GM19463 (cell line): ENCODE measurements at regions not wholly inside any gene's neighbourhood (a gene's known extent, or its start where the extent isn't known, plus 50 kb on each side); places are given as distances from the start of the nearest gene placed in this dataset.

Experiments
- ATAC-seq: cut with Tn5 transposase; IDR thresholded peaks from one replicate; pipeline ENCODE4 v1.9.1; 2021; ENCODE audit warnings: mild to moderate bottlenecking, moderate library complexity; ENCODE audit not compliant: unreplicated experiment

- ATAC-seq, result no peak
Measured at GRCh38 chr1:67580691-67581403, 104.2 kb upstream of the GADD45A start.

GRCh38 chr1:67582625-67583461, 102.2 kb upstream of the GADD45A start:
- ATAC-seq, result no peak

GRCh38 chr1:67583462-67583950, 101.5 kb upstream of the GADD45A start:
- ATAC-seq, result no peak

- no peak for ATAC-seq
Measured at GRCh38 chr1:67584938-67585337, 100.1 kb upstream of the GADD45A start.

GRCh38 chr1:67586596-67586995, 98.4 kb upstream of the GADD45A start:
- no peak for ATAC-seq

GRCh38 chr1:67588178-67588855, 96.7 kb upstream of the GADD45A start:
- ATAC-seq, result no peak

- no peak for ATAC-seq
Measured at GRCh38 chr1:67589519-67590233, 95.3 kb upstream of the GADD45A start.

- ATAC-seq, result no peak
Measured at GRCh38 chr1:67590329-67590728, 94.7 kb upstream of the GADD45A start.

GRCh38 chr1:67594764-67595163, 90.2 kb upstream of the GADD45A start:
- no peak for ATAC-seq

GRCh38 chr1:67596674-67597073, 88.3 kb upstream of the GADD45A start:
- no peak for ATAC-seq

GRCh38 chr1:67597336-67597735, 87.7 kb upstream of the GADD45A start:
- ATAC-seq, result no peak

- no peak for ATAC-seq
Measured at GRCh38 chr1:67599085-67599484, 85.9 kb upstream of the GADD45A start.

GRCh38 chr1:67601539-67601938, 83.5 kb upstream of the GADD45A start:
- ATAC-seq, result no peak

GRCh38 chr1:67601955-67602354, 83.0 kb upstream of the GADD45A start:
- ATAC-seq, result no peak

- no peak for ATAC-seq
Measured at GRCh38 chr1:67604778-67605177, 80.2 kb upstream of the GADD45A start.

- ATAC-seq, result no peak
Measured at GRCh38 chr1:67605209-67605780, 79.7 kb upstream of the GADD45A start.

GRCh38 chr1:67607286-67607685, 77.7 kb upstream of the GADD45A start:
- ATAC-seq, result no peak

GRCh38 chr1:67607699-67608098, 77.3 kb upstream of the GADD45A start:
- no peak for ATAC-seq

- peak; percentile 28 for ATAC-seq
Measured at GRCh38 chr1:67608661-67609576, 76.1 kb upstream of the GADD45A start.
